GM13977 (cell line): ENCODE measurements at regions not wholly inside any gene's neighbourhood (a gene's known extent, or its start where the extent isn't known, plus 50 kb on each side); places are given as distances from the start of the nearest gene placed in this dataset.

Source experiments
- DNase-seq: peaks from one replicate; pipeline ENCODE4 v3.0.0; 2012; ENCODE audit warnings: low spot score
- in situ Hi-C: fragments of 300-500 bp; cut with MboI; formaldehyde crosslinking; loops from one replicate; pipeline ENCODE4 v1.12.0; 2022; ENCODE audit warnings: low sequenced_read_pairs, low pct_unique_long_range_greater_than_20kb, mixed read lengths, inconsistent platforms; ENCODE audit not compliant: unreplicated experiment
- TF ChIP-seq, protein P1 (sequence below): IDR thresholded peaks from 2 replicates; pipeline ENCODE4 v1.5.1; 2012; ENCODE audit warnings: mild to moderate bottlenecking, control low read depth; ENCODE audit not compliant: insufficient read depth; ENCODE audit errors: extremely low read depth, missing control alignments

DNA sequence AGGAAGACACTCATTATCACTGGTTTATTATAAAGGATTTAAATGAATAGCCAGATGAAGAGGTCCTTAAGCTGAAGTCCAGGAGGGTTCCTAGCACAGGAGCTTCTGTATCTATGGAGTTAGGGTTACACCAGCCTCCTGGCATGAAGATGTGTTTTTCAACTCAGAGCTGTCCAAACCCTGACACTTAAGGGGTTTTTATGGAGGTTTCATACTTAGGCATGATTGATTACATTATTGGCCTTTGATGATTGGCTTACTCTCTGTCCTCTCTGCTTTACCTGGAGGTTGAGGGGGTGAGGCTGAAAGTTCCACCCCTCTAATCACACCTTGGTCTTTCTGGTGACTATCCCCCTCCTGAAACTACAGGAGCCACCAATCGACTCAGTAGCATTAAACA, 84.9 kb upstream of the ZNF169 start:
- in situ Hi-C loops = no loop called here
- TF ChIP-seq, protein P1, sequence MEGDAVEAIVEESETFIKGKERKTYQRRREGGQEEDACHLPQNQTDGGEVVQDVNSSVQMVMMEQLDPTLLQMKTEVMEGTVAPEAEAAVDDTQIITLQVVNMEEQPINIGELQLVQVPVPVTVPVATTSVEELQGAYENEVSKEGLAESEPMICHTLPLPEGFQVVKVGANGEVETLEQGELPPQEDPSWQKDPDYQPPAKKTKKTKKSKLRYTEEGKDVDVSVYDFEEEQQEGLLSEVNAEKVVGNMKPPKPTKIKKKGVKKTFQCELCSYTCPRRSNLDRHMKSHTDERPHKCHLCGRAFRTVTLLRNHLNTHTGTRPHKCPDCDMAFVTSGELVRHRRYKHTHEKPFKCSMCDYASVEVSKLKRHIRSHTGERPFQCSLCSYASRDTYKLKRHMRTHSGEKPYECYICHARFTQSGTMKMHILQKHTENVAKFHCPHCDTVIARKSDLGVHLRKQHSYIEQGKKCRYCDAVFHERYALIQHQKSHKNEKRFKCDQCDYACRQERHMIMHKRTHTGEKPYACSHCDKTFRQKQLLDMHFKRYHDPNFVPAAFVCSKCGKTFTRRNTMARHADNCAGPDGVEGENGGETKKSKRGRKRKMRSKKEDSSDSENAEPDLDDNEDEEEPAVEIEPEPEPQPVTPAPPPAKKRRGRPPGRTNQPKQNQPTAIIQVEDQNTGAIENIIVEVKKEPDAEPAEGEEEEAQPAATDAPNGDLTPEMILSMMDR = no peak
- DNase-seq = no peak

DNA sequence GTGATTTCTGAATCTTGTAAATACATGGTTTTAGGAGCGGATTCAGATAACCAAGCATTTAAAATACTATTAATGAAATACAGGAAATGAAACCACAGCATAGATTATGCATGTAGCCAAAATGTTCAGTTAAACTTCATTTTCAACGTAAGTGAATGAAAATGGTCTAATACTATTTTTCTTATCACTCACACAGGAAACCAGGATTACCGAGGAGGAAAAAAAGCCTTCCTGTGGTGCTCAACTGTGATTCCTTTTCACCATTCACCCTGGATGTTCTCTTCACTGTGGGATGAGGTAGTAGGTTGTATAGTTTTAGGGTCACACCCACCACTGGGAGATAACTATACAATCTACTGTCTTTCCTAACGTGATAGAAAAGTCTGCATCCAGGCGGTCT, 83.4 kb upstream of the ZNF169 start:
- in situ Hi-C loops = no loop called here
- TF ChIP-seq, protein P1 = no peak
- no peak for DNase-seq

DNA sequence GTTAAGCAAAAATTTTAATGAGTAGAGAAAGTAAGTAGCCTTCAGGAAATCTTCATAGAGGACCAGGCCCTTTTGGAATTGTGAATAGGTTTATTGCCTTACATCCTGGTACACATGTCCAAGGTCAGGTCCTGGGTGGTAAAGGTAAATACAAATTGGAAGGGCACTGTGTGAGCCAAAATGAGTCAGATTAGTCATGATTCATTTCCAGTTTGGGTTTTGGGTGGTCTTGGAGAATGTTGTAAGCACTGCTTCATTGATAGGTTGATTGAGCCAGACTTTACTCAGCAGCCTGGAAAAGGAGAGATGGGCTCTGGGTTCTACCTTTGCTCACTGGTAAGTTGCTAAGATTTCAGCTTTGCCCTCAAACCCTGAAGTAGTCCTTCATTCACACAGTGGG, 82.5 kb upstream of the ZNF169 start:
- in situ Hi-C loops = no loop called here
- DNase-seq = no peak
- TF ChIP-seq, protein P1 = no peak

DNA sequence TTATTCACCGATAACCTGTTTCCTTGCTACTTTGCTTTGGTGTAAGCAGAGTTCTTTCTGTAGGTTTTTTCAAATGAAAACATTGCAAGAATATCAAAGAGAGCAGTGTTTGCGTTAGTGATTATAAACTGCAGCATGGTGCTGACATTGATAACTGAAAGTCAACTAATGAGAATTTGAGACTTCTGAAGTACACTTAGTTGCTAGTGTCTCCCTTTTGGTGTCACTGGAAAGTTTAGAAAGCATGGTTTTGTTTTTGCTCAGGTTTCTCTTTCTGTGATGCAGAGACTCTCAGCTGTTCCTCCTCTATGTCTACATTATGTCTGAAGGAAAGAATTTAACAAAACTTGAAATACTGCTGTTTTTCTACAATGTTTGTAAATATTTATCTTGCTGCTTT, 80.2 kb upstream of the ZNF169 start:
- in situ Hi-C loops = no loop called here
- peak; percentile 54 for DNase-seq
- TF ChIP-seq, protein P1 = no peak

DNA sequence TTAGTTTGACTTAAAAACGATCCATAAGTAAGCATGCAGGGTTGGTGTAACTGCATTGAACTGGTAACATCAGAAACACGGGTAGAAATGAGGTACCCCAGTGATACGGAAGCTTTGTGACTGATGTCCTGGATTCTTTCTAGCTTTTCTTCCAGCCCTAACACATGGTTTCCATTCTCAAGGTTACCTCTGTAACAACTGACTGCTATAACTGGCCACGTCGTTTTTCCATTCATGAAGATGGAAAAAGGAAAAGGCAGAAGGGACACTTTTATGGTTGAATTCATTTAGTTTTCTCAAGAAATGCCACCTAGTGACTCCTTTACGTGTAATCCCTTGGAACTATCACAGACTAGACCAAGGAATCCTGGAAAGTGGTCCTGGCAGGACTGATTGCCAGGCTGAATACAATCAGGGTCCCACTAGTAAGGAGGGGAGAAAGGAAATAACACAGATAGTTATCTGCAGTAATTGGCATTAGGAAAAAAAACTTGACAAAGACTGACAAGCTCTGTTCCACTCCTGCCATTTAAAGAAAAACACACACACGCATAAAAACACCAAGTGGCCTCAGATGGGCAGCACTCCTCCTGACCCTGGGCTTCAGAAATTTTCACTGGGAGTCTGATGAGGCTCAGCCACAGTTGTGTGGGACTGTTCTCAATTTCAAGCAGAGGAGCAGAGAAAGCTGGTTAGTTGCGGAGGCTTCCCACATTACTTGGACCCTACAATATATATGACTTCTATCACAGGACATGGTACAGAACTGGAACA, 77.5 kb upstream of the ZNF169 start:
- in situ Hi-C loops = no loop called here
- no peak for DNase-seq
- TF ChIP-seq, protein P1 = no peak

DNA sequence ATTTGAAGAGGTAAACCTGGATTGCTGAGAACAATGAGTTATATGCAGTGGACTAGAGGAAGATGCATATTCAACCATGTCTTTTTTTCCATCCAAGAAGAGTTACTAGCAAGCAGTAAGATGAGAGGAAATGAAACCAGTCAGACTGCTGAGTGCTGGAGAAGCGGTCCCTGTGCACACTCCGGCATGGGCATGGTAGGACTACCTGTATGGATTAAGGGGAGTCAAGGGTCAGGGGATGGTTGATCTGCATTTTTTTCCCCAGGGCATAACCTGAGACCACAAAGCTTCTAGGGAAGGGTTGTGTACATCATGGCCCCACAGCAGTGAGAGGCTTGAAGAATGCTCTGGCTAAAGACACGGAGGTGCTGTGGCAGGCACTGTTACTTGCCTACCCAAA, 76.6 kb upstream of the ZNF169 start:
- no peak for DNase-seq
- TF ChIP-seq, protein P1 = no peak

More for the DNA sequence above, 76.6 kb upstream of the ZNF169 start:
- in situ Hi-C loops = no loop called here
